Bronchial epithelial cell (primary cell): ENCODE measurements at regions not wholly inside any gene's neighbourhood (a gene's known extent, or its start where the extent isn't known, plus 50 kb on each side); places are given as distances from the start of the nearest gene placed in this dataset.

Source experiments
- DNase-seq: peaks from one replicate; pipeline ENCODE4 v3.0.0-alpha.2; 2010; ENCODE audit warnings: low read depth
- FAIRE-seq: peaks from 2 replicates; lab custom pipeline; 2011; peaks lifted over from hg19 to GRCh38; lab: Jason Lieb, UNC
- H3K27me3 ChIP-seq: 2 replicates; pipeline ENCODE4 v1.5.1; 2011; ENCODE audit warnings: low read length; ENCODE audit not compliant: control insufficient read depth, insufficient read depth
- H3K36me3 ChIP-seq: 2 replicates; pipeline ENCODE4 v1.5.1; 2011; ENCODE audit warnings: low read length; ENCODE audit not compliant: control insufficient read depth, insufficient read depth
- H3K4me3 ChIP-seq: 2 replicates; pipeline ENCODE4 v1.5.1; 2011; ENCODE audit warnings: mild to moderate bottlenecking, low read depth, low read length, control low read depth
- CTCF ChIP-seq: IDR thresholded peaks from 2 replicates; pipeline ENCODE4 v1.5.1; 2011; ENCODE audit warnings: mild to moderate bottlenecking, moderate library complexity, low read length, control low read depth, inconsistent platforms; ENCODE audit not compliant: insufficient read depth, severe bottlenecking

GRCh38 chr4:19266566-19266965, 985.1 kb upstream of the SLIT2 start:
- Histone ChIP-seq H3K27me3 (no peaks in the 10 kb centered on the region), H3K4me3 (no peak overlapping the region), H3K36me3 (no peaks in the 10 kb centered on the region)
- DNase-seq (no peak), FAIRE-seq (no peak)
- TF ChIP-seq CTCF = no peak

GRCh38 chr4:19262467-19262866, 989.2 kb upstream of the SLIT2 start:
- no peak for FAIRE-seq
- Histone ChIP-seq H3K27me3 (no peaks in the 10 kb centered on the region), H3K36me3 (no peaks in the 10 kb centered on the region), H3K4me3 (no peak overlapping the region)
- no peak for TF ChIP-seq CTCF
- DNase-seq = no peak

GRCh38 chr4:19260346-19260745, 991.4 kb upstream of the SLIT2 start:
- no peaks in the 10 kb centered on the region for H3K36me3 ChIP-seq
- no peak for TF ChIP-seq CTCF

DNA sequence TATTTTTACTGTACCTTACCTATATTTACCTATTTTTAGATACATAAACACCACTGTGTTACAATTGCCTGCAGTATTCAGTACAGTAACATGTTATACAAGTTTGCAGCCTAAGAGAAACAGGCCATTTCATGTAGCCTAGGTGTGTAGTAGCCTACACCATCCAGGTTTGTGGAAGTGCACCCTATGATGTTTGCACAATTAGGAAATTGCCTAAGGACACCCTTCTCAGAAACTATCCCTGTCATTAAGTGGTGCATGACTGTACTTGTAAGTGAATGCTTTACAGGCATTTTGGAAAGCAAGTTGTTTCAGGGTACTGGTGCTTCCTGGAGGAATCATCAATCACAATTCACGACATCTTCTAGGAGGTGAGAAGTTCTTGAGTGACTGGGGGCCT, 991.8 kb upstream of the SLIT2 start:
- Histone ChIP-seq H3K4me3 (no peak overlapping the region), H3K27me3 (no peaks in the 10 kb centered on the region), H3K36me3 (no peaks in the 10 kb centered on the region)
- FAIRE-seq (no peak), DNase-seq (peak; percentile 68)
- TF ChIP-seq CTCF = no peak

More at GRCh38 chr4:19260346-19260745, 991.4 kb upstream of the SLIT2 start:
- DNase-seq = no peak
- no peak for FAIRE-seq
- Histone ChIP-seq H3K27me3 (no peaks in the 10 kb centered on the region), H3K4me3 (no peak overlapping the region)

DNA sequence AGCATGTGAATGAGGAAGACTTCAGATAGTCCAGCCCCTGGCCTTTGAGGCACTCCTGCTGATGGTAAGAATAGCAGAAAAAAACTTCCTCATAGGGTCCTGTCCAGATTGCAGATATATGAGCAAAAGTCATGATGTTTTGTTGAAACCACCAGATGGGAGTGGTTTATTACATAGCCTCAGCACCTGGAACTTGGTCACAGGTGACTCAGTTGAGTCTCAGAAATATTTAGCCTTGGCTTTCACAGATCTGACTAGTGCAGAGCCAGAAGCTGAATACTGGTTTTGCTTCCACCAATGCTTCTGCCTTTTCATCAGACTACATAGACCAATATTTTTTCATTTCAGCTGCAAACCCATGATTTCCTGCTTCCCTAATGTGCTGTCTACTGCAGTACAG, 994.9 kb upstream of the SLIT2 start:
- Histone ChIP-seq H3K4me3 (no peak overlapping the region), H3K36me3 (no peaks in the 10 kb centered on the region), H3K27me3 (no peaks in the 10 kb centered on the region)
- DNase-seq (peak; percentile 48), FAIRE-seq (no peak)
- TF ChIP-seq CTCF = no peak

GRCh38 chr4:19254486-19254885, 997.2 kb upstream of the SLIT2 start:
- FAIRE-seq (no peak), DNase-seq (no peak)
- H3K27me3 ChIP-seq = no peaks in the 10 kb centered on the region
- no peak for TF ChIP-seq CTCF
- H3K36me3 ChIP-seq = no peaks in the 10 kb centered on the region
- H3K4me3 ChIP-seq = no peak overlapping the region
